ENCODE measurements at regions not wholly inside any gene's neighbourhood (a gene's known extent, or its start where the extent isn't known, plus 50 kb on each side); places are given as distances from the start of the nearest gene placed in this dataset.

GRCh38 chr14:97517566-97518234 is 720.5 kb downstream of the VRK1 start:
- DNase-seq (ENCODE audit: low read depth), result no peak

GRCh38 chr14:97523936-97524335 is 726.8 kb downstream of the VRK1 start:
- DNase-seq (ENCODE audit: low read depth), result no peak

- DNase-seq (ENCODE audit: low read depth), result no peak
Observed at GRCh38 chr14:97524589-97525319, 727.6 kb downstream of the VRK1 start.

- DNase-seq (ENCODE audit: low read depth), result no peak
Observed at GRCh38 chr14:97527993-97528392, 730.8 kb downstream of the VRK1 start.

GRCh38 chr14:97532052-97532451 is 734.9 kb downstream of the VRK1 start:
- DNase-seq (ENCODE audit: low read depth), result no peak

- DNase-seq (ENCODE audit: low read depth), result no peak
Observed at GRCh38 chr14:97536421-97536820, 739.2 kb downstream of the VRK1 start.

- DNase-seq (ENCODE audit: low read depth), result no peak
Observed at GRCh38 chr14:97538749-97539410, 741.7 kb downstream of the VRK1 start.

GRCh38 chr14:97539411-97539795 is 742.2 kb downstream of the VRK1 start:
- DNase-seq (ENCODE audit: low read depth), result no peak

GRCh38 chr14:97539884-97540283 is 742.7 kb downstream of the VRK1 start:
- no peak for DNase-seq (ENCODE audit: low read depth)

GRCh38 chr14:97543221-97543620 is 746.0 kb downstream of the VRK1 start:
- no peak for DNase-seq (ENCODE audit: low read depth)

- no peak for DNase-seq (ENCODE audit: low read depth)
Observed at GRCh38 chr14:97543816-97544215, 746.6 kb downstream of the VRK1 start.

GRCh38 chr14:97544571-97544970 is 747.4 kb downstream of the VRK1 start:
- DNase-seq (ENCODE audit: low read depth), result no peak

GRCh38 chr14:97546491-97547230 is 749.5 kb downstream of the VRK1 start:
- no peak for DNase-seq (ENCODE audit: low read depth)

- DNase-seq (ENCODE audit: low read depth), result no peak
Observed at GRCh38 chr14:97550463-97550862, 753.3 kb downstream of the VRK1 start.

GRCh38 chr14:97554597-97554996 is 757.4 kb downstream of the VRK1 start:
- DNase-seq (ENCODE audit: low read depth), result no peak

GRCh38 chr14:97564334-97564733 is 767.2 kb downstream of the VRK1 start:
- DNase-seq (ENCODE audit: low read depth), result no peak

- DNase-seq (ENCODE audit: low read depth), result no peak
Observed at GRCh38 chr14:97571201-97571600, 774.0 kb downstream of the VRK1 start.

GRCh38 chr14:97571866-97572555 is 774.8 kb downstream of the VRK1 start:
- DNase-seq (ENCODE audit: low read depth), result no peak

GRCh38 chr14:97572583-97573458 is 775.6 kb downstream of the VRK1 start:
- no peak for DNase-seq (ENCODE audit: low read depth)

- DNase-seq (ENCODE audit: low read depth), result no peak
Observed at GRCh38 chr14:97575677-97576076, 778.5 kb downstream of the VRK1 start.

GRCh38 chr14:97578982-97579548 is 781.9 kb downstream of the VRK1 start:
- DNase-seq (ENCODE audit: low read depth), result no peak
